H1 (cell line): ENCODE measurements at regions not wholly inside any gene's neighbourhood (a gene's known extent, or its start where the extent isn't known, plus 50 kb on each side); places are given as distances from the start of the nearest gene placed in this dataset.

Experiments
- CTBP2 ChIP-seq: IDR thresholded peaks from 2 replicates; pipeline ENCODE4 v1.7.0; 2011; ENCODE audit warnings: borderline replicate concordance, mild to moderate bottlenecking, moderate library complexity, mixed read lengths, low read length; ENCODE audit not compliant: insufficient read depth, insufficient read length
- POLR2A ChIP-seq, 2 experiments: IDR thresholded peaks; 1 replicate in 1 of 2; 2 replicates in 1 of 2; pipeline ENCODE4 v1.6.1; 2011; ENCODE audit warnings: low read depth in 2 of 2, low read length in 2 of 2, mild to moderate bottlenecking in 2 of 2; ENCODE audit errors: control extremely low read depth in 1 of 2
- RBBP5 ChIP-seq: IDR thresholded peaks from 2 replicates; pipeline ENCODE4 v1.7.1; 2012; ENCODE audit warnings: low read depth, mild to moderate bottlenecking, inconsistent platforms, low read length, moderate library complexity, borderline replicate concordance
- SP1 ChIP-seq: IDR thresholded peaks from 2 replicates; pipeline ENCODE4 v1.6.1; 2011; ENCODE audit warnings: low read depth, low read length

DNA sequence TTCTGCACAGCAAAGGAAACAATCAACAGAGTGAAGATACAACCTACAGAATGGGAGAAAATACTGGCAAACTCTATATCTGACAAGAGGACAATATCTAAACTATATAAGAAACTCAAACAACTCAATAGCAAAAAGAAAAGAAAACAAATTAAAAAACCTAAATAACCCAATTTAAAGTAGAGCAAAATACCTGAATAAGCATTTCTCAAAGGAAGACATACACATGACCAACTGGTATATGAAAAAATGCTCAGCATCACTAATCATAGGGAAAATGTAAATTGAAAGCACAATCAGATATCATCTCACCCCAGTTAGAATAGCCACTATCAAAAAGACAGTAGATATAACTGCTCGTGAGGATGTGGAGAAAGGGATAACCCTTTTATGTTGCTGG, 87.8 kb upstream of the FOXA2 start (continued):
- TF ChIP-seq CTBP2: no peak
- TF ChIP-seq RBBP5: no peak
- TF ChIP-seq SP1: no peak
- TF ChIP-seq POLR2A (IDR thresholded peaks at IDR 0.05; ENCODE audit: control extremely low read depth in 1 of 2, low read depth in 2 of 2, low read length in 2 of 2): no peak
